HG02678 (cell line): ENCODE measurements at regions not wholly inside any gene's neighbourhood (a gene's known extent, or its start where the extent isn't known, plus 50 kb on each side); places are given as distances from the start of the nearest gene placed in this dataset.

ENCODE experiments used
- ATAC-seq: cut with Tn5 transposase; IDR thresholded peaks from one replicate; pipeline ENCODE4 v1.9.1; 2021; ENCODE audit warnings: mild to moderate bottlenecking, moderate library complexity; ENCODE audit not compliant: unreplicated experiment

- no peak for ATAC-seq
Observed at GRCh38 chr12:115108129-115109100, 424.4 kb upstream of the TBX3 start.

- no peak for ATAC-seq
Observed at GRCh38 chr12:115103884-115104883, 420.2 kb upstream of the TBX3 start.

DNA sequence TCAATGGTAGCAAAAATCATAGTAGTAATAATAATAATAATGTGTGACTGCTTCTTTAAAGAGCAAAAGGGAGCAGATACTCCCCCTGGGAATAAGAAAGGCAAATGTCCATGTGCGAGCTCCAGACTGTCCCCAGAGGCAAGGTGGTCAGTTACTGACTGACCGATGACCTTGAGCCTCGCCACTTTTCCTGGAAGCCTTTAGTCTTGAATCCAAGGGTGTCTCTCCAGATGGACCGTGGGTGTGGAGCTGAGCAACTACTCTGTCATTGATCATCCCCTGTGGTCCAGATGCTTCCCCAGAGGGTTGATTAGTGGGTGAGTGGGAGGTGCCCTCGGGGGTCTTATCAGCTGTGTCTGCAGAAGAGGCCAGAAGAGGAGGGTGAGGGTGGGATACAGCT lies 418.5 kb upstream of the TBX3 start:
- ATAC-seq: no peak

DNA sequence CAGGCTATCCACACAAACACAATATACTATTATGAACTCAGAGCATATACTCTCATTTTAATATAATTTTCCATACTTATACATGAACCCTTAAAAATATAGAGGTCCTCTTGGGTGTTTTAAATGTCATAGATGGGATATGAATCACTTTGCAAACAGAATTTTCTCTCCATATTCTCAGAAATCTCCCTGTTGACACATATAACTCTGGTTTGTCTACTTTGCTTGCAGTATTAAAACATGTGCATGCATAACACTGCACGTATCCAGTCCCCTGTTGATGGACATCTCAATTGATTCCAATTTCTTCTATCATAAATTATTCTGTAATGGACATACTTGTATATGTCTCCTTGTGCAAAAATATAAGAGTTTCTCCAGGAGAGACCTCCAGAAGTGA lies 417.5 kb upstream of the TBX3 start:
- ATAC-seq: no peak

- no peak for ATAC-seq
Observed at GRCh38 chr12:115097416-115097815, 413.4 kb upstream of the TBX3 start.

DNA sequence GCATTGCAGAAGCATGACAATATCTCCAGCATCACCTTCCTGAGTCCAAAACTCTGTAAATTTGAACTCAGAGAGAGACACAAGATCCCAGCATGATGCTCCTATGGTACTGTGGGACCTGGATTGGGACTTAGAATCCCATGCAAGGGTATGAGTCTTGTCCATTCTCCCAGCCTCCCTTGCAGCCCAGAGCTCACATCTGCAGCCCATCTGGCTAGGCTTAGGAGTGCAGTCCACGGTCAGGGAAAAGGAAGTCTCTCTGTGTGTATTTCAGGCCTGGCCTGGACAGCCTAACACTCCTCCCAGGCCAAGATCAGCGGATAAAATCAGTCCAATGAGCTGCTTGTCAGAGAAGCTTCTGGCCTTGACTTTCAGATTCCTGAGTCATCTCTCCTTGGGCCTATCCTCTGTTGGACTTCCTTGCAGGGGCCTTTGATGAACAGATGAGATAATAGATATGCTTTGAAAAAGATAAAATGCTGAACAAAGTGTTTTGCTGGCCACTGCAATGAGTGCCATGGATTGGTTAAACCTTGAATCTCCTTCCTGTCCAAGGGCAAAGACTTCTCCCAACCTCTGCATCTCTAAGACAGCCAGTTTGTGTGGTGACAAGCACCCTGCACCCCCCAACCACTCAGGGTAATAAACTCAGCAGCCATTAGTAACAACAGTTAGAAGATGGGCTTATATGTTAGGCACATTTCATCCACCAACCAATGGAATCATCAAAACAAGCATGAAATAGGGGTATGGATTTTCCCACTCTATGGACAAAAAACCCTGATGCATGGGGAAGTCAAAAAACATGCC lies 412.8 kb upstream of the TBX3 start:
- no peak for ATAC-seq

DNA sequence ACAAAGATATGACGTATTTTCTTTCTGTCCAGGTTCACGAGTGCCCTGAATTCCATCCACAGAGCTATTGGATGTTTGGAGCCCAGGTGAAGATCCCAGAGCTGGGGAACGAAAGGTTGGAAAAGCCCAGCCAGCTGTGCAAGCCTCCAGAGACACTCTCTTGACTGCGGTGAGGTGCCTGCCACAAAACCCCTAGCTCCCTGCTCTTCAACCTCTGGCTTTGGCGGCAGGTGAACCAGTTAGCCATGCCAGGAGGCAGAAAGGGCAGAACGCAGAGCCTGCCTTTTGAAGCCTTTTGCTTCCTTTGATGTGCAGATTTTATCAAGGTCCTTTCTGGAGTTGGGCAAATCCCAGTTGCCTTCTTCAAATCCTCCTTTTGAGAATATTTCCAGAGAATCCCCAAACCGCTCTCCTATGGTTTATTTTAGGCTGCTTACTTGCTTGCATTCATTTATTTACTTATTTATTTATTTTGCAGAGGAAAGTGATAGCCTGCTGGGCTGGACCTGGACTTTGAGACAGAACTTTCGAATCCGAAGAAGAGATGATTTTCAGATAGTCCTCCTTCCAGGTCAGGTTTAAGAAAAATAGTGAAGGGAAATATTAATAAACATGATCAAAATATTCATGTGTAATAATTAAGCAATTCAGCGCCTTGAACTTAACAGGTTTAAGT lies 411.2 kb upstream of the TBX3 start:
- no peak for ATAC-seq

- no peak for ATAC-seq
Observed at GRCh38 chr12:115094163-115094816, 410.3 kb upstream of the TBX3 start.

GRCh38 chr12:115093261-115093660 lies 409.3 kb upstream of the TBX3 start:
- no peak for ATAC-seq

GRCh38 chr12:115090783-115091182 lies 406.8 kb upstream of the TBX3 start:
- ATAC-seq: no peak

DNA sequence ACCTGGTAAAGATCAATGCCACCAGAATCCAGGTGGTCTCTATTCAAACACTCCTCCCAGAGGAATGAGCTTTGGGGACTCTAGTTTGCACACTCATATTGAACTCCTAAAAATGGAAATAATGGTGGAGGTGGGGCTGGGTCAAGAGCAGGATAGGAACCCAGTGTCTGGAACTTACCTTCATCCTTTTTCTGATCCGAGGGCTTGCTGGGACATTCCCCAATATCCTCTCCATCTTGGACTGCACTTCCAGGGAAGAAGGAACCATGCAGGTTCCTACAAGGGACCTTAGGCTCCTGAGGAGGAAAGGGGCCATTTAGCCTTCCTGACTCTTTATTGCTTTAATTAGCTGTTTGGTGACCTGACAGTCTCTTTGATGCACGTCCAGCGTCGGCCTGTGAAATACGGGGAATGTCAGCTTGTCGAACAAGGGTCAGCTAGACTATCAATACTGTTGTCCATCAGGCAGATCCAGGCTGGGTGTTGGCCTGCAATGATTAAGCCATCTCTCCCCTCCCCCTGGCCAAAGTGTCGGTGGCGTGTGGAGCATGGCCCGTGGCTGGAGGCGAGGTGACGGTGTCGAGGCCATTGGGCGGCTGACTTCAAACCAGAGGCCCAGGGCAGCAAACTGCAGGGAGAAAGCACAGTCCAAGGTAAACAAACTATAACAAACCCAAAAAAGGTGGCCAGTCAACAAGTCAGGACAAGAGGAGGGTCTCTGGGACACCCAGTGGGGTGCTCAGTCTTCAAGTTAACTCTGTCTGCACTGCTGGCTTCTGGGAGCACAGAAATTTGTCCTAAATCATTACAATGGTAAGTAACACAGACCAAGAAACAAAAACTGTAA lies 405.2 kb upstream of the TBX3 start:
- ATAC-seq: no peak

GRCh38 chr12:115088328-115088994 lies 404.5 kb upstream of the TBX3 start:
- ATAC-seq: no peak

GRCh38 chr12:115085594-115085993 lies 401.6 kb upstream of the TBX3 start:
- ATAC-seq: no peak

GRCh38 chr12:115079760-115080159 lies 395.8 kb upstream of the TBX3 start:
- ATAC-seq: no peak

GRCh38 chr12:115078990-115079389 lies 395.0 kb upstream of the TBX3 start:
- ATAC-seq: no peak

- no peak for ATAC-seq
Observed at GRCh38 chr12:115078334-115078733, 394.4 kb upstream of the TBX3 start.

DNA sequence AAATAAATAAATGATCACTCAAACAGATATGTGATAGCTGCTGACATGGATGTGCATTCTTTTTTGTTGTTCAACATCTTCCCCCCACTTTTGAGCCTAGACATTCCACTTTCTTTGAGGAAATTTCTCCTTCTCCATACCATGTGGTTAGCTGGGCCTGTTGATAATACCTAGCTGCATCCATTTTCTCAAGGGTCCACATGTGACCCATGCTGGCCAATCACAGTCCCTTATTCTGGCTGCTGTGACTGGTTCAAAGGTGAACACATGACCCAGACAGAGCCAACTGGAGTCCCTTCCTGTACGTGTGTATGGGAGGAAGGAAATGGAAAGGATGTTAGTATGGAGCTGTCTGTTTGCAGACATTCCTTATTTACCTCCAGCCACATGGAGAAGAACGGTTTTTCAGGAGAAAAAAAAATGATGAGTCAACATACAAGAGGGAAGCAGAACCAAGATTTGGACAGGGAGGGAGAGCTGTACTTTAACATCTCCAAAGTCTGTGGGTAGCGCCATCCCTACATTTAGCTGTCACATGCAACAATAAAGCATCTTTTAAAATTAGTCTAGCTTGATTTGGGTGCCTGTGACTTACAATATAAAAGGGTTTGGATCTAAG lies 391.7 kb upstream of the TBX3 start:
- no peak for ATAC-seq

DNA sequence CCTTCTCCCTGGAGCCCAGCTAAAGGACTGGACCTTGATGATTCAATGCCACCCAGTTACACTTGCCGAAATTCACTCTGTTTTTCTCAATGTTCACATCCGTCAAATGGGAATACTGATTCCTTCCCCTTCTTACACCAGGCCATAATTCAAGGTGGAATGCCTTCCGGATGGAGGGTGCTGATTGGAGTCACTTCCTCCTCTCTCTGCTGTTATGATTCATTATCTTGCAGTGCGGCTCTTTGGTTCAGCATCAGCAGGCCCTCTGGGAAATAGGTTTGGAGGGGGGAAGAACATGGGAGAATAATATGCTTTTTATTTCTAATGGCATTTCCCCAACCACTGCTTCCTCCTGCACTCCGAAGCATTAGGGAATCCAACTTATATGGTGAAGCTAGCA lies 390.6 kb upstream of the TBX3 start:
- ATAC-seq: no peak
